A549 (cell line): ENCODE measurements at regions not wholly inside any gene's neighbourhood (a gene's known extent, or its start where the extent isn't known, plus 50 kb on each side); places are given as distances from the start of the nearest gene placed in this dataset.

Source experiments
- EP300 ChIP-seq, 2 experiments: fragments of >200 bp; sonication (Bioruptor Twin); formaldehyde crosslinking; IDR thresholded peaks; 2 replicates in 1 of 2; 3 replicates in 1 of 2; pipeline ENCODE4 v1.6.1; 2016 to 2017
- ESRRA ChIP-seq: fragments of 150-350 bp; IDR thresholded peaks from 2 replicates; pipeline ENCODE4 v1.6.1; 2014; ENCODE audit warnings: mild to moderate bottlenecking, low read length, borderline replicate concordance
- HOXB5 ChIP-seq: fragments of 250-450 bp; sonication (Bioruptor Pico); IDR thresholded peaks from 2 replicates; pipeline ENCODE4 v1.5.0; 2020; ENCODE audit warnings: mild to moderate bottlenecking, moderate library complexity
- MAX ChIP-seq: IDR thresholded peaks from 2 replicates; pipeline ENCODE4 v1.6.1; 2012
- MAZ ChIP-seq: fragments of 150-350 bp; IDR thresholded peaks from 2 replicates; pipeline ENCODE4 v1.6.1; 2014; ENCODE audit warnings: antibody characterized with exemption, low read depth, low read length, borderline replicate concordance
- NPAS2 ChIP-seq: fragments of 250-450 bp; sonication (Bioruptor Pico); IDR thresholded peaks from 2 replicates; pipeline ENCODE4 v1.8.0; 2022; ENCODE audit warnings: mild to moderate bottlenecking, moderate library complexity, borderline replicate concordance
- POLR2A ChIP-seq: IDR thresholded peaks from 2 replicates; pipeline ENCODE4 v1.6.1; 2012; ENCODE audit warnings: mild to moderate bottlenecking, low read length
- RAD21 ChIP-seq, 2 experiments: fragments of >200 bp in 1 of 2; sonication (Bioruptor Twin) in 1 of 2; formaldehyde crosslinking in 1 of 2; IDR thresholded peaks in 1 of 2; conservative IDR thresholded peaks in 1 of 2; 2 replicates in 1 of 2; 3 replicates in 1 of 2; pipeline ENCODE4 v1.6.1; 2012 to 2018; ENCODE audit warnings: inconsistent platforms in 1 of 2
- SREBF2 ChIP-seq: fragments of 450-650 bp; IDR thresholded peaks from 2 replicates; pipeline ENCODE4 v1.6.1; 2014; ENCODE audit warnings: mild to moderate bottlenecking, moderate library complexity
- USF2 ChIP-seq: fragments of 450-650 bp; IDR thresholded peaks from 2 replicates; pipeline ENCODE4 v1.6.1; 2014; ENCODE audit warnings: antibody characterized with exemption
- TF ChIP-seq, protein P1 (sequence below): fragments of >200 bp; sonication (Bioruptor Twin); formaldehyde crosslinking; IDR thresholded peaks from 3 replicates; pipeline ENCODE4 v1.5.1; 2016

DNA sequence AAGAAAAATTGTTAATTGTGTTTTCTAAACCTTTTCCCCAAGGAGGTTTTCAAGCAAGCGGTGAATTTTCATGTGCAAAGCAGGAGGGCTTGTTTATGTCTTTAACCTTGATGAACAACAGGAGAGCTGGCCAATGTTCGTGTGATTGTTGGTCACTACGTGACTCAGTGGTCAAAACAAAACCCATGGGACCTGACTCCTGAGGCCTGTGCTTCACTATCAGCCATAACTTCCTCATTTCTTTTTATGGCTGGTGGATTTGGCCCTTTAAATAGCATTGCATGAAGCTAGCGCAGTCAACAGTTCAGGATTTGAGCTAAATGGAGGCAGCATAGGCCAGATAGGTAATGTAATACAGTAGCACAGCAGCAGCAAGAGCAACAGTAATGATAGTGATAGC is 80.5 kb downstream of the MID1IP1 start:
- TF ChIP-seq, protein P1, sequence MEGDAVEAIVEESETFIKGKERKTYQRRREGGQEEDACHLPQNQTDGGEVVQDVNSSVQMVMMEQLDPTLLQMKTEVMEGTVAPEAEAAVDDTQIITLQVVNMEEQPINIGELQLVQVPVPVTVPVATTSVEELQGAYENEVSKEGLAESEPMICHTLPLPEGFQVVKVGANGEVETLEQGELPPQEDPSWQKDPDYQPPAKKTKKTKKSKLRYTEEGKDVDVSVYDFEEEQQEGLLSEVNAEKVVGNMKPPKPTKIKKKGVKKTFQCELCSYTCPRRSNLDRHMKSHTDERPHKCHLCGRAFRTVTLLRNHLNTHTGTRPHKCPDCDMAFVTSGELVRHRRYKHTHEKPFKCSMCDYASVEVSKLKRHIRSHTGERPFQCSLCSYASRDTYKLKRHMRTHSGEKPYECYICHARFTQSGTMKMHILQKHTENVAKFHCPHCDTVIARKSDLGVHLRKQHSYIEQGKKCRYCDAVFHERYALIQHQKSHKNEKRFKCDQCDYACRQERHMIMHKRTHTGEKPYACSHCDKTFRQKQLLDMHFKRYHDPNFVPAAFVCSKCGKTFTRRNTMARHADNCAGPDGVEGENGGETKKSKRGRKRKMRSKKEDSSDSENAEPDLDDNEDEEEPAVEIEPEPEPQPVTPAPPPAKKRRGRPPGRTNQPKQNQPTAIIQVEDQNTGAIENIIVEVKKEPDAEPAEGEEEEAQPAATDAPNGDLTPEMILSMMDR, result no peak
- TF ChIP-seq MAX (no peak), MAZ (no peak), USF2 (no peak), EP300 (IDR thresholded peaks at IDR 0.05) (no peak), RAD21 (conservative IDR thresholded peaks at IDR 0.05 in 1 of 2, IDR thresholded peaks at IDR 0.05 in 1 of 2) (no peak), POLR2A (no peak), NPAS2 (CRISPR knock-in tag) (no peak), ESRRA (no peak), HOXB5 (CRISPR knock-in tag) (no peak), SREBF2 (no peak)
